HEK293 (cell line): ENCODE measurements at regions not wholly inside any gene's neighbourhood (a gene's known extent, or its start where the extent isn't known, plus 50 kb on each side); places are given as distances from the start of the nearest gene placed in this dataset.

ENCODE experiments used
- GFI1B ChIP-seq: fragments of 450-650 bp; formaldehyde crosslinking; IDR thresholded peaks from 2 replicates; pipeline ENCODE4 v1.5.1; 2016; ENCODE audit warnings: missing biosample characterization, missing genetic modification characterization
- GLI4 ChIP-seq: fragments of 450-650 bp; formaldehyde crosslinking; IDR thresholded peaks from 2 replicates; pipeline ENCODE4 v1.5.1; 2016; ENCODE audit warnings: missing biosample characterization, missing genetic modification characterization
- KLF7 ChIP-seq: fragments of 450-650 bp; formaldehyde crosslinking; IDR thresholded peaks from 2 replicates; pipeline ENCODE4 v1.5.1; 2016; ENCODE audit warnings: missing biosample characterization, missing genetic modification characterization, borderline replicate concordance
- TCF7L2 ChIP-seq: IDR thresholded peaks from 2 replicates; pipeline ENCODE4 v1.6.1; 2011; ENCODE audit warnings: low read depth, mild to moderate bottlenecking, inconsistent platforms, low read length, moderate library complexity, borderline replicate concordance
- ZNF658 ChIP-seq: fragments of 450-650 bp; formaldehyde crosslinking; IDR thresholded peaks from 2 replicates; pipeline ENCODE4; 2016; ENCODE audit warnings: missing biosample characterization, missing genetic modification characterization
- ZNF677 ChIP-seq: fragments of 450-650 bp; IDR thresholded peaks from 2 replicates; pipeline ENCODE4 v1.5.0; 2018; ENCODE audit warnings: missing biosample characterization, mild to moderate bottlenecking, missing genetic modification characterization, moderate library complexity
- ZNF776 ChIP-seq: fragments of 450-650 bp; formaldehyde crosslinking; IDR thresholded peaks from 2 replicates; pipeline ENCODE4 v1.5.0; 2017; ENCODE audit warnings: missing biosample characterization, missing genetic modification characterization, borderline replicate concordance
- TF ChIP-seq, protein P1 (sequence below): fragments of 450-650 bp; formaldehyde crosslinking; IDR thresholded peaks from 2 replicates; pipeline ENCODE4 v1.5.1; 2016; ENCODE audit warnings: missing biosample characterization, missing genetic modification characterization

DNA sequence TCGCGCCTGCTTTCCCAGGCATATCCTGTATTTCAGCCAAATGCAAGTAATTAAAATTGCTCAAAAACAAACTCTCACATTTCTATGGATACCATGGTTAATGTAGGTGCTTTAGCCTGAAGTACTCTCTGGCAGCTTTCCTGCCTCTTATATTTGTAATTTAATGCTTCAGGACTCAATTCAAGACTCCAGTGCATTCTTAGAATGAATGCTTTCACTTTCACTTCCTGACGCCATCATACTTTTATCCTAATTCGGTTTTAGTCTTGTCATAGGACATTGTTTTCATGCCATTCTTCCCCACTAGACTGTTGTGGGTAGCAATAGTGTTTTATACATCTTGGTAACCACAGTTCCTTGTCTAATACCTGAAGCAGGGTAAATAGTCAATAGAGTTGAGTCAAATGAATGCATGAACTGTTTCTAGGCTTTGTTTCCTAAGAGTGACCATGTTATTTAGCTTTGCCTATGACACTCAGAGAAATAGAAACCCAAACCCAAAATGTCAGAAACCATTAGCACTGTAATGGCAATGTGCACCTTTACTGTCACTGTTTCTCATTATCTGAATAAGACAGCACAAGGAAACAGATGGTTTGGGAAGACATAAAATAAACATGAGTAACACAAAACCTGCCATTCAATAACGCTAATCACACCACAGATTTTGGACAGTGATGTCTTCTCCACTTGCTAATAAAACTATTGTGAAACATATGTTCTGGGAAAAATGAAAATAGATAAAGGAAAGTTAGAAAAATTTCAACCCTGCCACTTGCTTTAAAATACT is 705.5 kb downstream of the CDH11 start:
- TF ChIP-seq ZNF658 (tag by site-specific recombination) (no peak), KLF7 (tag by site-specific recombination) (no peak), ZNF776 (tag by site-specific recombination) (no peak), GFI1B (tag by site-specific recombination) (no peak), GLI4 (tag by site-specific recombination) (no peak), TCF7L2 (no peak), ZNF677 (no peak)
- TF ChIP-seq, protein P1, sequence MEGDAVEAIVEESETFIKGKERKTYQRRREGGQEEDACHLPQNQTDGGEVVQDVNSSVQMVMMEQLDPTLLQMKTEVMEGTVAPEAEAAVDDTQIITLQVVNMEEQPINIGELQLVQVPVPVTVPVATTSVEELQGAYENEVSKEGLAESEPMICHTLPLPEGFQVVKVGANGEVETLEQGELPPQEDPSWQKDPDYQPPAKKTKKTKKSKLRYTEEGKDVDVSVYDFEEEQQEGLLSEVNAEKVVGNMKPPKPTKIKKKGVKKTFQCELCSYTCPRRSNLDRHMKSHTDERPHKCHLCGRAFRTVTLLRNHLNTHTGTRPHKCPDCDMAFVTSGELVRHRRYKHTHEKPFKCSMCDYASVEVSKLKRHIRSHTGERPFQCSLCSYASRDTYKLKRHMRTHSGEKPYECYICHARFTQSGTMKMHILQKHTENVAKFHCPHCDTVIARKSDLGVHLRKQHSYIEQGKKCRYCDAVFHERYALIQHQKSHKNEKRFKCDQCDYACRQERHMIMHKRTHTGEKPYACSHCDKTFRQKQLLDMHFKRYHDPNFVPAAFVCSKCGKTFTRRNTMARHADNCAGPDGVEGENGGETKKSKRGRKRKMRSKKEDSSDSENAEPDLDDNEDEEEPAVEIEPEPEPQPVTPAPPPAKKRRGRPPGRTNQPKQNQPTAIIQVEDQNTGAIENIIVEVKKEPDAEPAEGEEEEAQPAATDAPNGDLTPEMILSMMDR (tag by site-specific recombination) = no peak
